ENCODE measurements at regions not wholly inside any gene's neighbourhood (a gene's known extent, or its start where the extent isn't known, plus 50 kb on each side); places are given as distances from the start of the nearest gene placed in this dataset.

DNA sequence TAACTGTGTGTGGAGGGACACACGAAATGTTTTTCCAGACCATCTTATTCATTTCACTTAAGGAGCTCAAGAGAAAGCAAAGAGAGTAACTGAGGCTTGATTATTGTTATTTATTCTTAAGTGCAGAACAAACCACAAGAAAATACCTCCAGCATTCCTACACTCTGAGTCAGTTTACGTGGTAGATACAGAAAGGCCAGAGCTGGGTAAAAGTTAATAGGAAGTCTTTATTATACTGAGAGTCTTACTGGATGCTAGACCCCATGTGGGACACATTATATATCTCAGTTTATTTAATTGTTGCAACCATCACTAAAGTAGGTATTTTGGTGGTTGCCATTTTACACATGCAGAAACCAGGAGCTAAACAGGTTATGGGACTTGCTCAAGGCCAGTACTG is 261.4 kb upstream of the POU2AF2 start:
- Mint-ChIP-seq H3K27me3 (ENCODE audit: low read depth in 2 of 2) (no peaks in the 10 kb centered on the region), H3K27ac (no peak overlapping the region), H3K36me3 (peaks cover 7% of the 10 kb centered on the region), H3K9me3 (peaks cover 0 to 11% of the 10 kb centered on the region in 2 donors), H3K4me3 (no peak overlapping the region), H3K4me1 (no peaks in the 10 kb centered on the region)
- intact Hi-C loops (cut with micrococcal nuclease), result no loop called here
- Histone ChIP-seq H3K9me3 (ENCODE audit: control insufficient read depth, insufficient read depth, low read length) (no peaks in the 10 kb centered on the region), H3K27me3 (ENCODE audit: control insufficient read depth, insufficient read depth, low read length) (no peaks in the 10 kb centered on the region), H3K36me3 (ENCODE audit: control insufficient read depth, insufficient read depth, low read length) (no peaks in the 10 kb centered on the region), H3K4me1 (ENCODE audit: control insufficient read depth, insufficient read depth, low read length) (no peaks in the 10 kb centered on the region), H3K4me3 (ENCODE audit: low read length) (no peak overlapping the region), H3K27ac (ENCODE audit: low read length) (no peak overlapping the region)
- no peak for ATAC-seq
- no peak for DNase-seq
- no peak for TF ChIP-seq CTCF (IDR thresholded peaks at IDR 0.05)
- WGBS (ENCODE audit: insufficient coverage), result no CpG with 5 or more reads among the region's 2 CpGs

- Mint-ChIP-seq H3K36me3 (peaks cover 7% of the 10 kb centered on the region), H3K27ac (no peak overlapping the region), H3K27me3 (ENCODE audit: low read depth in 2 of 2) (no peaks in the 10 kb centered on the region), H3K9me3 (peaks cover 0 to 10% of the 10 kb centered on the region in 2 donors), H3K4me1 (no peaks in the 10 kb centered on the region), H3K4me3 (no peak overlapping the region)
- Histone ChIP-seq H3K9me3 (ENCODE audit: control insufficient read depth, insufficient read depth, low read length) (no peaks in the 10 kb centered on the region), H3K4me1 (ENCODE audit: control insufficient read depth, insufficient read depth, low read length) (no peaks in the 10 kb centered on the region), H3K27me3 (ENCODE audit: control insufficient read depth, insufficient read depth, low read length) (no peaks in the 10 kb centered on the region), H3K36me3 (ENCODE audit: control insufficient read depth, insufficient read depth, low read length) (no peaks in the 10 kb centered on the region), H3K27ac (ENCODE audit: low read length) (no peak overlapping the region), H3K4me3 (ENCODE audit: low read length) (no peak overlapping the region)
- WGBS (ENCODE audit: insufficient coverage), result 81% methylated on average over 2 of the region's 2 CpGs
- ATAC-seq (no peak), DNase-seq (no peak)
- TF ChIP-seq CTCF (IDR thresholded peaks at IDR 0.05), result no peak
- intact Hi-C loops (cut with micrococcal nuclease), result no loop called here
These were observed 263.3 kb upstream of the POU2AF2 start for GRCh38 chr11:110982214-110982613.

- Histone ChIP-seq H3K27me3 (ENCODE audit: control insufficient read depth, insufficient read depth, low read length) (no peaks in the 10 kb centered on the region), H3K4me1 (ENCODE audit: control insufficient read depth, insufficient read depth, low read length) (no peaks in the 10 kb centered on the region), H3K4me3 (ENCODE audit: low read length) (no peak overlapping the region), H3K27ac (ENCODE audit: low read length) (no peak overlapping the region), H3K36me3 (ENCODE audit: control insufficient read depth, insufficient read depth, low read length) (no peaks in the 10 kb centered on the region), H3K9me3 (ENCODE audit: control insufficient read depth, insufficient read depth, low read length) (no peaks in the 10 kb centered on the region)
- Mint-ChIP-seq H3K4me3 (no peak overlapping the region), H3K4me1 (no peaks in the 10 kb centered on the region), H3K27ac (no peak overlapping the region), H3K36me3 (peaks cover 7% of the 10 kb centered on the region), H3K27me3 (ENCODE audit: low read depth in 2 of 2) (no peaks in the 10 kb centered on the region), H3K9me3 (peaks cover 0 to 6% of the 10 kb centered on the region in 2 donors)
- 71% methylated on average over 1 of the region's 1 CpG for WGBS (ENCODE audit: insufficient coverage)
- ATAC-seq, result no peak
- DNase-seq, result no peak
- no peak for TF ChIP-seq CTCF (IDR thresholded peaks at IDR 0.05)
- intact Hi-C loops (cut with micrococcal nuclease), result no loop called here
These were observed 265.8 kb upstream of the POU2AF2 start for GRCh38 chr11:110979696-110980095.

DNA sequence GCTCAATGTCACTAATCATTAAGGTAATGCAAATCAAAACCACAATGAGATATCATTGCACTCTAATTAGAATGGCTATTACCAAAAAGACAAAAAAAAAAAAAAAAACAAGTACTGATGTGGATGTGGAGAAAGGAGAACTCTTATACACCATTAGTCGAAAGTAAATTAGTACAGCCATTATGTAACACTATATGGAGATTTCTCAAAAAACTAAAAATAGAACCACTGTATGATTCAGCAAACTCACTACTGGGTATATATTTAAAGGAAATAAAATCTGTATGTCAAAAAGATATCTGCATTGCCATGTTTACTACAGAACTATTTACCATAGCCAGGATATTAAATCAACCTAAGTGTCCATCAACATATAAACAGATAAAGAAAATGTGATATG is 265.4 kb upstream of the ARHGAP20 start:
- intact Hi-C loops (cut with micrococcal nuclease), result no loop called here
- no peaks in the 10 kb centered on the region for H3K4me1 ChIP-seq (ENCODE audit: control insufficient read depth, insufficient read depth, low read length)
- Mint-ChIP-seq H3K4me3 (no peak overlapping the region), H3K27ac (no peak overlapping the region), H3K4me1 (no peaks in the 10 kb centered on the region), H3K36me3 (peaks cover 7% of the 10 kb centered on the region), H3K27me3 (ENCODE audit: low read depth in 2 of 2) (no peaks in the 10 kb centered on the region), H3K9me3 (peaks cover 0 to 6% of the 10 kb centered on the region in 2 donors)
- no peak for TF ChIP-seq CTCF (IDR thresholded peaks at IDR 0.05)
- no peaks in the 10 kb centered on the region for H3K9me3 ChIP-seq (ENCODE audit: control insufficient read depth, insufficient read depth, low read length)
- WGBS (ENCODE audit: insufficient coverage), result no CpG with 5 or more reads among the region's 1 CpG
- no peak for DNase-seq
- H3K4me3 ChIP-seq (ENCODE audit: low read length), result no peak overlapping the region
- ATAC-seq, result no peak
- H3K36me3 ChIP-seq (ENCODE audit: control insufficient read depth, insufficient read depth, low read length), result no peaks in the 10 kb centered on the region
- H3K27me3 ChIP-seq (ENCODE audit: control insufficient read depth, insufficient read depth, low read length), result no peaks in the 10 kb centered on the region
- H3K27ac ChIP-seq (ENCODE audit: low read length), result no peak overlapping the region
